ENCODE measurements at regions not wholly inside any gene's neighbourhood (a gene's known extent, or its start where the extent isn't known, plus 50 kb on each side); places are given as distances from the start of the nearest gene placed in this dataset.

GRCh38 chr17:51486091-51486490 is 225.7 kb downstream of the UTP18 start:
- H3K4me3 ChIP-seq (ENCODE audit: low read depth, low read length), result no peak overlapping the region
- FAIRE-seq, result no peak
- TF ChIP-seq CTCF (IDR thresholded peaks at IDR 0.05; ENCODE audit: insufficient read depth, low read length, severe bottlenecking), result no peak

DNA sequence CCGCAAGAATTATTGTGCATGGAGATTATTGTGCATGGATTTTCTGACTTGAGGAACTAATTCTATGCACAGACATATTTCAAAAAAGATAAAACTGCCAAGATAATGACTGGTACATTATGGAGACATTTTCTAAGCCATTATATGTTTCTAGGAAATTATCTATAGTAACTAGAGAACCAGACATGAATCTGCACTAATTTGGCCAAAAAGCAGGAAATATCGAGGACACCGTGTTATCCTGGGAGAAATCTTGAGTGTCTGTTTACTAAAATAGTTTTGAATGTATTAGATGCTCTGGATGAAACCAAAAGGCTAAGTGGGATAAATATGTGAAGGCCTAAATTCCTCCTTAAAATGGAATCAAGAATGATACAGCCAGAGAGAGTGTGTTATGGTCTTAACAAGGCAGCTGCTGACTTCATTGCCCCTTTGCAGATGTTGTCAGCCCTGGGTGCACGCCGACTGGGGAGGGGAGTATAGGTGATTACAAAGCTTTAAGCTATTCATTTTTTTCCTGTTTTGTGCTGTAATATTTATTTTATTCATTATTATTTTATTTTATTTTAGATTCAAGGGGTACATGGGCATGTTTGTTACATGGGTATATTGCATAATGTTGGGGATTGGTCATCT is 226.7 kb downstream of the UTP18 start:
- no peak for FAIRE-seq
- TF ChIP-seq CTCF (IDR thresholded peaks at IDR 0.05; ENCODE audit: insufficient read depth, low read length, severe bottlenecking), result no peak
- no peaks in the 10 kb centered on the region for H3K36me3 ChIP-seq (ENCODE audit: control insufficient read depth, insufficient read depth, low read length)
- DNase-seq (ENCODE audit: low read depth), result no peak
- no peaks in the 10 kb centered on the region for H3K27me3 ChIP-seq (ENCODE audit: control insufficient read depth, insufficient read depth, low read length)
- no peak overlapping the region for H3K4me3 ChIP-seq (ENCODE audit: low read depth, low read length)

More at GRCh38 chr17:51486091-51486490, 225.7 kb downstream of the UTP18 start:
- no peaks in the 10 kb centered on the region for H3K27me3 ChIP-seq (ENCODE audit: control insufficient read depth, insufficient read depth, low read length)
- no peaks in the 10 kb centered on the region for H3K36me3 ChIP-seq (ENCODE audit: control insufficient read depth, insufficient read depth, low read length)
- DNase-seq (ENCODE audit: low read depth), result no peak

DNA sequence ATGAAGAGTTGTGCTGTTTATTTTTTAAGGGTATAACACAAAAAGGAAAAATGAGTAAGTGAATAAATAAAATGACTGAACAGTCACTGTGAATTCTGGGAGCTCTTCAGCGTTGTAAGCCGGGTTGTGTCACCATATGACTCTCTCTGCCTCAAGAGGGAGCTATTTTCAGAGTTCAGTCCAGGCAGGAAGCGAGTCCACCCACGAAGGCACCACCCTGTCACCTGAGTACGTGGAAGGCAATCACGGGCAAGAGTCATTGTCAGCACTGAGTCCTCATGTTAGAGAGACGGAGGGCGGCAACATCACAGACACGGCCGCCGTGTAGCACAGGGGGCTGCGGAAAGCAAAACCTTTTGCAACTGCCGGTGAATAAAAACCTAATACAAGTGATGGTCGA is 227.6 kb downstream of the UTP18 start:
- Histone ChIP-seq H3K27me3 (ENCODE audit: control insufficient read depth, insufficient read depth, low read length) (no peaks in the 10 kb centered on the region), H3K4me3 (ENCODE audit: low read depth, low read length) (no peak overlapping the region), H3K36me3 (ENCODE audit: control insufficient read depth, insufficient read depth, low read length) (no peaks in the 10 kb centered on the region)
- peak; percentile 17 for DNase-seq (ENCODE audit: low read depth)
- no peak for FAIRE-seq
- peak; percentile 9 for TF ChIP-seq CTCF (IDR thresholded peaks at IDR 0.05; ENCODE audit: insufficient read depth, low read length, severe bottlenecking)

DNA sequence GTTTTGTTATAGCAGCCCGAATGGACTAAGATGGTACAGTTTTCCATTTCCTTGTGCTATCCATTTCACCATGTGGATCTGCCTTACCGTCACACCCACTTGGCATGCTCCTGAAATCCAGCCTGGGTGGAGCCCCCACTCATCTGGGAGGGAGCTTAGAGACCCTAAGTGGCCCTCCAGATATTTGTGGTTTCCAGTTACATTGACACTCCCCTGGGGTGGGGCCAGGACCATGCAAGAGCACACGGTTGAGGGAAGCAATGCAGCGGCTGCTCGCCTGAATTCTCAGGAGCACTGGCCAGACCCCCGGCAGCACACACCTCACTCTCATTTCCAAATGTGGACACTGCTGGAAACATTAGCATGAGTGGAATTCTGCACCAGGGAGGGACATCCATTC is 231.1 kb downstream of the UTP18 start:
- TF ChIP-seq CTCF (IDR thresholded peaks at IDR 0.05; ENCODE audit: insufficient read depth, low read length, severe bottlenecking), result no peak
- FAIRE-seq (no peak), DNase-seq (ENCODE audit: low read depth) (no peak)
- H3K36me3 ChIP-seq (ENCODE audit: control insufficient read depth, insufficient read depth, low read length), result no peaks in the 10 kb centered on the region
- H3K27me3 ChIP-seq (ENCODE audit: control insufficient read depth, insufficient read depth, low read length), result no peaks in the 10 kb centered on the region
- H3K4me3 ChIP-seq (ENCODE audit: low read depth, low read length), result no peak overlapping the region

DNA sequence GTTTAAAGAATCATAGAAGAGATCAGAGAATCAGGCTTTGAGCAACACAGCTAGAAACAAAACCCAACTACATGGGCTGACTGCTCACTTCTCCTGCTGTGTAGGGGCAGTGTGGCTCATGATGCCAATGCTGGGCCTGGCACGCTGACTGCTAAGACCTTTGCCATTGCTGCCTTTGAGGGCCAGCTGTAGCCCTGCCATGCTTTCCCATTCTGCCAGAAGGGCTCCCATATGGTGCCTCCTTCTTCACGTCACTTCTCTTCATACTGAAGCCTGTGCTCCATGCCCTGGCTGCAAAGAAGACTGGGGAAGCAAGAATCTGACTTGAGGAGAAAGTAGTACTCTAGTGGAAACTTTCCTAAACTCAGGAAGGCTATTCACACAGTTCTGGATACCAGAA is 232.9 kb downstream of the UTP18 start:
- FAIRE-seq (no peak), DNase-seq (ENCODE audit: low read depth) (no peak)

More for the DNA sequence above, 232.9 kb downstream of the UTP18 start:
- Histone ChIP-seq H3K4me3 (ENCODE audit: low read depth, low read length) (no peak overlapping the region), H3K27me3 (ENCODE audit: control insufficient read depth, insufficient read depth, low read length) (no peaks in the 10 kb centered on the region), H3K36me3 (ENCODE audit: control insufficient read depth, insufficient read depth, low read length) (no peaks in the 10 kb centered on the region)
- TF ChIP-seq CTCF (IDR thresholded peaks at IDR 0.05; ENCODE audit: insufficient read depth, low read length, severe bottlenecking), result no peak

All from bronchial epithelial cell (primary cell).